NCI-H748 (cell line): ENCODE measurements at regions not wholly inside any gene's neighbourhood (a gene's known extent, or its start where the extent isn't known, plus 50 kb on each side); places are given as distances from the start of the nearest gene placed in this dataset.
"Not testable (repeated sequence)": the region's sequence is repeated elsewhere in the genome, so short reads cannot be mapped to it uniquely, and the experiment has no call there.

Experiments used
- DNase-seq: peaks from one replicate; lab custom pipeline; 2025; ENCODE audit not compliant: unreplicated experiment; lab: John Stamatoyannopoulos, UW

DNA sequence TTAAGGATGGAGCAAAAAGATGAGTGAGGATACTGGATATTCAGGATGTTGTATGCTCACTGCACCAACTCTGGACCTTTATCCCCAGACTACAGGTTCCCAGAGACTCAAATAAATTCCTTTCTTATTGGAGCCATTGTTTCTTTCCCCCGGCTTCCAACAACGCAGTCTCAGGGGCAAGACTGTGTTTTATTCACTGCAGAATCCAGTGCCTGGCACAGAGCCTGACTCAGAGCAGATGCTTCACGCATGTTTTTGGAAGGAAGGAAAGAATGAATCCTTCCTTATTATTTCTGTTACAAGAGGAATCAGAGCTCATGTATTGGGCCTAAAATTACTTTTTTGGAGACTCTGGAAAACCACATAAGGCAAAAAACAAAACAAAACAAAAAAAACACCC is 96.0 kb upstream of the VGLL4 start:
- no peak for DNase-seq

GRCh38 chr3:11739123-11739522 is 95.4 kb upstream of the VGLL4 start:
- no peak for DNase-seq

DNA sequence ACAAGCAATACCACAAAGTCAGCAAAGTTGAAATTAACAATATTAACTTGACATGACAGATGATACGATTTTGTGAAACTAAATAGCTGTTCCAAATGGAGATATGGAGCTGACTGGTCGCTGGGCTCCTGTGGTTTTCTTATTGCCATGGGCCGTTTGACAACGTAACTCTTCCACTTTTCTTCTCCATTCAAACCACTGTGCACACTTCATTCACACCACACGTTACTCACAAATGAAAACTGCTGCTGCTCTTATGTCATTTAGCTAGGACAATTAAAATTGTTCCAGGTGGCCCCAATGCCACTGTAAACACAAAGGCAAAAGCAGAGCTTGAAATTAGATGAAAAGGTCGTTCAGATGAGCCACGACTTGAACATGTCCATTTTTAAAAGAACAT is 94.0 kb upstream of the VGLL4 start:
- no peak for DNase-seq

DNA sequence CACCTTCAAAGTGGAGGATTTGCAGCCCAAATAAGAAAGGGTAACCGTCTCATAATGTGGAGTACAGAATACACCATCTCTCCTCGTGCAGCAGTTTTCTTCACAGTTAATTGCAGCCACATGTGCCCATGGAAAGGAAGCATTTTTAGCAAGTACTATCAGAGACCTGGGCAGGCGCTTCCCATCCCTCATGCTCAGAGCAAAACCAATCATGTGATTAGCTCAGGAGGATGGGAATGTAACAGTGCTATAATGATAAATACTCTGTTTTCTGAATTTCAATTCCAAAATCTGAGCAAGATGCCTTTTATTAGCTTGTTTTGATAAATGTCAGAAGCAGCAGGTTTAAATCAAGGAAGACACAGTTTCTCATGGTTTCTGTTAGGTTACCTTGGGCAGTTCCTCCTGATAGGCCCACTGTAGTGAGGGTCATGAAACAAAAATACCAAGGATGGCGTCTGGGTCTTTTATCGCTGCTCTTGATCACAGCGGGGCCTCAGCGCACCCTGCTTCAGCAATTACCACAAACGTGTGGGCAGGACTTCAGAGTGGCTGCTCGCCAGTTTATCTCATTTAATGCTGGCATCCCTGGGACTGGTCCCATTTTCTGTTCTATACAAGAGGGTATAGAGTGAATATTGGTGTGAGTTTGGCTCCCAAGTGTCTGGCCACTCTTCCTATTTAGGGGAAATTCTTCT is 92.6 kb upstream of the VGLL4 start:
- DNase-seq = no peak

DNA sequence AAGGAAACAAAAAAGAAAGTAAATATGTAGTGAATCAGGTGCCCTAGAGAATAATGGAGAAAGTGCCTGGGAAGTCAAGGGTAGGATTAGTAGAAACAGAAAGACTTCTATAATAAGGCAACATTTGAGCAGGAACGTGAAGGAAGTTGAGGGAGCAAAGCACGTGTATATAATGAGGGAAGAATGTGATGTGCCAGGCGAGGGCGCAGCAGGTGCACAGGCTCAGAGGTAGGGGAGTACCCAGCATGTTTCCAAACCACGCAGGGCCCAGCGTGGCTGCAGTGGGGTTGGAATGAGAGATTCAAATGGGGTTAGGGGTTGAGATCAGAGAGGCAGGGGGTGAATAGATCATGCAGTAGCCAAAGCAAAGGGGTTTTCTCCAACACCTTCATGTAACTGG is 91.9 kb upstream of the VGLL4 start:
- no peak for DNase-seq

DNA sequence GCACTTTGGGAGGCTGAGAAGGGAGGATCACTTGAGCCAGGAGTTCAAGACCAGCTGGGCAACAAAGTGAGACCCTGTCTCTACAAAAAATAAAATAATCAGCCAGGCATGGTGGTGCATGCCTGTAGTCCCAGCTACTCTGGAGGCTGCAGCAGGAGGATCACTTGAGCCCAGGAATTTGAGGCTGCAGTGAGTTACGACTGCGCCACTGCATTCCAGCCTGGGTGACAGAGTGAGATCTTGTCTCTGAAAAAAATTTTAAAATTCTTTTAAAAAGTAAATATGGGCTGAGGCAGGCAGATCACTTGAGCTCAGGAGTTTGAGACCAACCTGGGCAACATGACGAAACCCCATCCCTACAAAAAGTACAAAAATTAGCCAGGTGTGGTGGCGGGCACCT is 91.4 kb upstream of the VGLL4 start:
- not testable (repeated sequence) for DNase-seq

DNA sequence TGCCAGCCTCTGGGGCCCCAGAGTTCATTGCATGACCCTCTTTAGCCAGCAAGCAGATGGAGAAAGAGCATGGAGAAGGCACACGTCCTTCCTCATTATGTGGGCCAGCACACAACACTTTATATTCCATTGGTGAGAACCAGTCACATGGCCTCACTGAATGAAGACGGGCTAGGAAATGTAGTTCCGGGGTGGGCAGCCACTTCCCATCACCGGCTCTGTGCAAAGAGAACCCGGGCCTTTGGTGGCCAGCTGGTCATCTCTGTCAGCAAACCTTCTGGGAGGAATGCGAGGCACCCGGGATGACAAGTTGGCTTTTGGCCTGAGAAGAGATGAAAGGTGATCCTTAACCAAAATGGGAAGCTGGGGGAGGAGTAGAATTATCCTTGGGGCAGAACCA is 90.2 kb upstream of the VGLL4 start:
- DNase-seq = no peak

- no peak for DNase-seq
These were observed 83.5 kb upstream of the VGLL4 start for GRCh38 chr3:11727207-11727606.

GRCh38 chr3:11726146-11726545 is 82.4 kb upstream of the VGLL4 start:
- no peak for DNase-seq

DNA sequence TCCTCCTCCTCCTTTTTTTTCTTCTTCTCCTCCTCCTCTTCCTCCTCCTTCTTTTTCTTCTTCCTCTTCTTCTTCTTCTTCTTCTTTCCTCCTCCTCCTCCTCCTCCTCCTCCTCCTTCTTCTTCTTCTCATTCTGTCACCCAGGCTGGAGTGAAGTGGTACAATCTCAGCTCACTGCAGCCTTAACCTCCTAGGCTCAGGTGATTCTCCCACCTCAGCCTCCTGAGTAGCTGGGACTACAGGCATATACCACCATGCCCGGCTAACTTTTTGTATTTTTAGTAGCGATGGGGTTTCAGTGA is 81.6 kb upstream of the VGLL4 start:
- not testable (repeated sequence) for DNase-seq

GRCh38 chr3:11724615-11725339 is 81.1 kb upstream of the VGLL4 start:
- no peak for DNase-seq

- no peak for DNase-seq
These were observed 77.8 kb upstream of the VGLL4 start for GRCh38 chr3:11721479-11721878.

- DNase-seq = no peak
These were observed 77.2 kb upstream of the VGLL4 start for GRCh38 chr3:11720917-11721411.

- DNase-seq = peak; percentile 83
These were observed 76.7 kb upstream of the VGLL4 start for GRCh38 chr3:11720304-11720898.

GRCh38 chr3:11719406-11720303 is 75.9 kb upstream of the VGLL4 start:
- peak; percentile 86 for DNase-seq

DNA sequence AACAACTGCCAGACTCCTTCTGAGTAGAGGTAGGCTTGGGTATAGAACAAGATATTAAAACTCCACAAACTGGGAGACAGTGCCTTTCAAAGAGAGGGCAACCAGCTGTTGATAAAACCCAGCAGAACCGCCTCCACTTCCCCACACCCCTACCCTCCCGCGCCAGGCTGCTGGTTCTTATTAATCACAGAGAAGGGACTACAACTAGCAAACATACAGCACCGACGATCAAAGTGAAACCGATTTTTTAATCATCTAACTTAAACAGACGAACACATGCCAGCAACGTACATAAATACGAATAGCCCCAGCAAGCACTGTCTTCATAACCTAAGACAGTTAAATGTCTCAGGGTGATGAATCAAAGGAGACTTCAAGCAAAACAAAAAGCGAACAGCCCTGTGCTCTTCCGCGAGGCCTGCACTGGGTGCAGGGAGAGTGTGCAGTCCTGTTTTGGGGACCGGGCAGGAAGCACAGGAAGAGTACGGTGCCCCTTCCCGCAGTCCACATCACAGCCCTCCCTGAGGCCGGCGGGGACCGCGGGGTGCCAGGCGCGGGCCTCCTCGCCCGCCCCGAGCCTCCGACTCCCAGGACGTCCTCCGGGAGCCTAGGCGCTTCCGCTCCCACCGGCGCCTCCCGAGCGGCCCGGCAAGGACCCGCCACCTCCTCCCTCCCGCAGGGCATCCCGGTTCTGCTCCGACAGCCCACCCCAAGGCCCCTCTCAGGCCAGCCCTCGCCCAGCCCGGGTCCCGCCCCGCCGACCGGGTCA is 75.1 kb upstream of the VGLL4 start:
- peak; percentile 62 for DNase-seq

GRCh38 chr3:11717768-11718636 is 74.3 kb upstream of the VGLL4 start:
- DNase-seq = no peak

- no peak for DNase-seq
These were observed 73.6 kb upstream of the VGLL4 start for GRCh38 chr3:11717301-11717700.

- no peak for DNase-seq
These were observed 73.0 kb upstream of the VGLL4 start for GRCh38 chr3:11716573-11717290.
